ENCODE measurements at regions not wholly inside any gene's neighbourhood (a gene's known extent, or its start where the extent isn't known, plus 50 kb on each side); places are given as distances from the start of the nearest gene placed in this dataset.
"Not testable (repeated sequence)": the region's sequence is repeated elsewhere in the genome, so short reads cannot be mapped to it uniquely, and the experiment has no call there.

- Mint-ChIP-seq H3K36me3 (no peaks in the 10 kb centered on the region), H3K27ac (no peak overlapping the region), H3K4me1 (peaks cover 0 to 2% (median 0%) of the 10 kb centered on the region in 7 donors), H3K4me3 (no peak overlapping the region), H3K27me3 (peaks cover 0 to 21% (median 5%) of the 10 kb centered on the region in 5 donors), H3K9me3 (peaks cover 0 to 2% (median 0%) of the 10 kb centered on the region in 11 donors)
- Histone ChIP-seq H3K9me3 (ENCODE audit: control insufficient read depth in 2 of 3, low read length in 3 of 3) (no peaks in the 10 kb centered on the region), H3K27me3 (ENCODE audit: control insufficient read depth in 2 of 2, insufficient read depth in 2 of 2, low read length in 2 of 2) (no peaks in the 10 kb centered on the region), H3K4me3 (ENCODE audit: low read length) (no peak overlapping the region), H3K36me3 (ENCODE audit: control insufficient read depth in 2 of 3, insufficient read depth in 3 of 3, low read length in 3 of 3) (no peaks in the 10 kb centered on the region), H3K4me1 (ENCODE audit: control insufficient read depth in 2 of 2, insufficient read depth in 2 of 2, low read length in 2 of 2) (no peaks in the 10 kb centered on the region), H3K27ac (ENCODE audit: low read depth, low read length) (no peak overlapping the region)
- ATAC-seq (no peak), DNase-seq (no peak)
- intact Hi-C loops (cut with micrococcal nuclease) = no loop called here
- ChIA-PET POLR2A (no interaction called here), CTCF (no interaction called here)
Observed at GRCh38 chr10:21285207-21285606, 240.3 kb downstream of the SKIDA1 start.

GRCh38 chr10:21284301-21284700 is 241.2 kb downstream of the SKIDA1 start:
- DNase-seq (no peak), ATAC-seq (no peak)
- ChIA-PET CTCF (no interaction called here), POLR2A (no interaction called here)
- H3K36me3 Mint-ChIP-seq = no peaks in the 10 kb centered on the region
- peaks cover 0 to 23% (median 5%) of the 10 kb centered on the region in 5 donors for H3K27me3 Mint-ChIP-seq
- Histone ChIP-seq H3K27me3 (ENCODE audit: control insufficient read depth in 2 of 2, insufficient read depth in 2 of 2, low read length in 2 of 2) (no peaks in the 10 kb centered on the region), H3K9me3 (ENCODE audit: control insufficient read depth in 2 of 3, low read length in 3 of 3) (no peaks in the 10 kb centered on the region), H3K4me3 (ENCODE audit: low read length) (no peak overlapping the region), H3K4me1 (ENCODE audit: control insufficient read depth in 2 of 2, insufficient read depth in 2 of 2, low read length in 2 of 2) (no peaks in the 10 kb centered on the region), H3K27ac (ENCODE audit: low read depth, low read length) (no peak overlapping the region), H3K36me3 (ENCODE audit: control insufficient read depth in 2 of 3, insufficient read depth in 3 of 3, low read length in 3 of 3) (no peaks in the 10 kb centered on the region)
- H3K27ac Mint-ChIP-seq = no peak overlapping the region
- H3K4me3 Mint-ChIP-seq = no peak overlapping the region
- H3K4me1 Mint-ChIP-seq = peaks cover 0 to 2% (median 0%) of the 10 kb centered on the region in 7 donors
- peaks cover 0 to 2% (median 0%) of the 10 kb centered on the region in 11 donors for H3K9me3 Mint-ChIP-seq
- intact Hi-C loops (cut with micrococcal nuclease) = no loop called here

- H3K36me3 ChIP-seq (ENCODE audit: control insufficient read depth in 2 of 3, insufficient read depth in 3 of 3, low read length in 3 of 3); H3K4me1 Mint-ChIP-seq; DNase-seq; H3K36me3 Mint-ChIP-seq; ATAC-seq; H3K4me3 Mint-ChIP-seq; H3K27me3 ChIP-seq (ENCODE audit: control insufficient read depth in 2 of 2, insufficient read depth in 2 of 2, low read length in 2 of 2); CTCF ChIA-PET; H3K27ac Mint-ChIP-seq; H3K9me3 Mint-ChIP-seq; POLR2A ChIA-PET; intact Hi-C loops (cut with micrococcal nuclease); H3K27ac ChIP-seq (ENCODE audit: low read depth, low read length); H3K4me3 ChIP-seq (ENCODE audit: low read length); H3K9me3 ChIP-seq (ENCODE audit: control insufficient read depth in 2 of 3, low read length in 3 of 3); H3K4me1 ChIP-seq (ENCODE audit: control insufficient read depth in 2 of 2, insufficient read depth in 2 of 2, low read length in 2 of 2): not testable (repeated sequence)
- H3K27me3 Mint-ChIP-seq = peaks cover 0 to 23% (median 7%) of the 10 kb centered on the region in 5 donors
Observed at GRCh38 chr10:21283053-21283452, 242.4 kb downstream of the SKIDA1 start.

- Histone ChIP-seq H3K4me1 (ENCODE audit: control insufficient read depth in 2 of 2, insufficient read depth in 2 of 2, low read length in 2 of 2) (no peaks in the 10 kb centered on the region), H3K36me3 (ENCODE audit: control insufficient read depth in 2 of 3, insufficient read depth in 3 of 3, low read length in 3 of 3) (no peaks in the 10 kb centered on the region), H3K27ac (ENCODE audit: low read depth, low read length) (no peak overlapping the region), H3K9me3 (ENCODE audit: control insufficient read depth in 2 of 3, low read length in 3 of 3) (no peaks in the 10 kb centered on the region), H3K27me3 (ENCODE audit: control insufficient read depth in 2 of 2, insufficient read depth in 2 of 2, low read length in 2 of 2) (no peaks in the 10 kb centered on the region), H3K4me3 (ENCODE audit: low read length) (no peak overlapping the region)
- intact Hi-C loops (cut with micrococcal nuclease) = no loop called here
- no peak overlapping the region for H3K27ac Mint-ChIP-seq
- POLR2A ChIA-PET = no interaction called here
- H3K4me3 Mint-ChIP-seq = no peak overlapping the region
- peaks cover 0 to 23% (median 7%) of the 10 kb centered on the region in 5 donors for H3K27me3 Mint-ChIP-seq
- peaks cover 0 to 2% (median 0%) of the 10 kb centered on the region in 11 donors for H3K9me3 Mint-ChIP-seq
- DNase-seq (no peak), ATAC-seq (no peak)
- peaks cover 0 to 2% (median 0%) of the 10 kb centered on the region in 7 donors for H3K4me1 Mint-ChIP-seq
- no peaks in the 10 kb centered on the region for H3K36me3 Mint-ChIP-seq
- CTCF ChIA-PET = no interaction called here
Observed at GRCh38 chr10:21281765-21282484, 243.6 kb downstream of the SKIDA1 start.

- ATAC-seq (no peak), DNase-seq (no peak)
- no peaks in the 10 kb centered on the region for H3K27me3 ChIP-seq (ENCODE audit: control insufficient read depth in 2 of 2, insufficient read depth in 2 of 2, low read length in 2 of 2)
- ChIA-PET POLR2A (no interaction called here), CTCF (no interaction called here)
- peaks cover 0 to 2% (median 0%) of the 10 kb centered on the region in 7 donors for H3K4me1 Mint-ChIP-seq
- peaks cover 0 to 2% (median 0%) of the 10 kb centered on the region in 11 donors for H3K9me3 Mint-ChIP-seq
- no peak overlapping the region for H3K4me3 Mint-ChIP-seq
- H3K27ac ChIP-seq (ENCODE audit: low read depth, low read length) = no peak overlapping the region
- intact Hi-C loops (cut with micrococcal nuclease) = no loop called here
- H3K27me3 Mint-ChIP-seq = peaks cover 0 to 25% (median 7%) of the 10 kb centered on the region in 5 donors
- no peaks in the 10 kb centered on the region for H3K36me3 Mint-ChIP-seq
- no peak overlapping the region for H3K27ac Mint-ChIP-seq
- no peaks in the 10 kb centered on the region for H3K9me3 ChIP-seq (ENCODE audit: control insufficient read depth in 2 of 3, low read length in 3 of 3)
- H3K36me3 ChIP-seq (ENCODE audit: control insufficient read depth in 2 of 3, insufficient read depth in 3 of 3, low read length in 3 of 3) = no peaks in the 10 kb centered on the region
- no peak overlapping the region for H3K4me3 ChIP-seq (ENCODE audit: low read length)
- H3K4me1 ChIP-seq (ENCODE audit: control insufficient read depth in 2 of 2, insufficient read depth in 2 of 2, low read length in 2 of 2) = no peaks in the 10 kb centered on the region
Observed at GRCh38 chr10:21280971-21281572, 244.4 kb downstream of the SKIDA1 start.

- no peak for ATAC-seq
- Mint-ChIP-seq H3K27ac (no peak overlapping the region), H3K4me3 (no peak overlapping the region), H3K4me1 (no peaks in the 10 kb centered on the region), H3K36me3 (no peaks in the 10 kb centered on the region), H3K27me3 (peaks cover 0 to 24% (median 7%) of the 10 kb centered on the region in 5 donors), H3K9me3 (peaks cover 0 to 2% (median 0%) of the 10 kb centered on the region in 11 donors)
- ChIA-PET CTCF (no interaction called here), POLR2A (no interaction called here)
- H3K27me3 ChIP-seq (ENCODE audit: control insufficient read depth in 2 of 2, insufficient read depth in 2 of 2, low read length in 2 of 2) = no peaks in the 10 kb centered on the region
- no peaks in the 10 kb centered on the region for H3K4me1 ChIP-seq (ENCODE audit: control insufficient read depth in 2 of 2, insufficient read depth in 2 of 2, low read length in 2 of 2)
- no peak overlapping the region for H3K4me3 ChIP-seq (ENCODE audit: low read length)
- no peak for DNase-seq
- intact Hi-C loops (cut with micrococcal nuclease) = no loop called here
- H3K9me3 ChIP-seq (ENCODE audit: control insufficient read depth in 2 of 3, low read length in 3 of 3) = no peaks in the 10 kb centered on the region
- no peak overlapping the region for H3K27ac ChIP-seq (ENCODE audit: low read depth, low read length)
- no peaks in the 10 kb centered on the region for H3K36me3 ChIP-seq (ENCODE audit: control insufficient read depth in 2 of 3, insufficient read depth in 3 of 3, low read length in 3 of 3)
Observed at GRCh38 chr10:21280037-21280436, 245.4 kb downstream of the SKIDA1 start.

- no peak for DNase-seq
- Histone ChIP-seq H3K4me3 (ENCODE audit: low read length) (no peak overlapping the region), H3K27ac (ENCODE audit: low read depth, low read length) (no peak overlapping the region), H3K4me1 (ENCODE audit: control insufficient read depth in 2 of 2, insufficient read depth in 2 of 2, low read length in 2 of 2) (no peaks in the 10 kb centered on the region), H3K9me3 (ENCODE audit: control insufficient read depth in 2 of 3, low read length in 3 of 3) (no peaks in the 10 kb centered on the region), H3K27me3 (ENCODE audit: control insufficient read depth in 2 of 2, insufficient read depth in 2 of 2, low read length in 2 of 2) (no peaks in the 10 kb centered on the region), H3K36me3 (ENCODE audit: control insufficient read depth in 2 of 3, insufficient read depth in 3 of 3, low read length in 3 of 3) (no peaks in the 10 kb centered on the region)
- ChIA-PET CTCF (interaction anchor here (0.6 to 0.7 kb wide), 2 partner anchors 24 to 213 kb away, joined by 3 to 4 read pairs; no protein-coding TSS in a partner anchor), POLR2A (interaction anchor here (0.5 kb wide), 1 partner anchor 538 kb away, joined by 4 read pairs; no protein-coding TSS in a partner anchor)
- no peaks in the 10 kb centered on the region for H3K36me3 Mint-ChIP-seq
- H3K27me3 Mint-ChIP-seq = peaks cover 0 to 24% (median 5%) of the 10 kb centered on the region in 5 donors
- H3K4me3 Mint-ChIP-seq = no peak overlapping the region
- no peak overlapping the region for H3K27ac Mint-ChIP-seq
- H3K9me3 Mint-ChIP-seq = peaks cover 0 to 2% (median 0%) of the 10 kb centered on the region in 11 donors
- intact Hi-C loops (cut with micrococcal nuclease) = loop anchor here (2.0 to 10.0 kb wide), 2 partner anchors 674 to 676 kb away; no protein-coding TSS in a partner anchor
- no peaks in the 10 kb centered on the region for H3K4me1 Mint-ChIP-seq
- no peak for ATAC-seq
Observed at GRCh38 chr10:21279217-21279575, 246.3 kb downstream of the SKIDA1 start.
